Stimulated activated naive CD8-positive, alpha-beta T cell treated with anti-CD3 and anti-CD28 coated beads, Interleukin-15, Interleukin-2, amounts not matched to agents 100 U/mL and 50 U/mL, for 24 hours (primary cell): ENCODE measurements at regions not wholly inside any gene's neighbourhood (a gene's known extent, or its start where the extent isn't known, plus 50 kb on each side); places are given as distances from the start of the nearest gene placed in this dataset.
"Not testable (repeated sequence)": the region's sequence is repeated elsewhere in the genome, so short reads cannot be mapped to it uniquely, and the experiment has no call there.

Experiments used
- ATAC-seq: fragments of 150-1000 bp; cut with Tn5 transposase; one replicate; pipeline ENCODE4 v1.10.0; 2021
- DNase-seq: peaks from one replicate; pipeline ENCODE4 v3.0.0; 2021

GRCh38 chr9:30800421-30800820 is 1584.0 kb upstream of the ACO1 start:
- ATAC-seq (no peak), DNase-seq (no peak)

GRCh38 chr9:30812821-30813220 is 1571.6 kb upstream of the ACO1 start:
- DNase-seq (no peak), ATAC-seq (no peak)

GRCh38 chr9:30815585-30815984 is 1568.9 kb upstream of the ACO1 start:
- ATAC-seq: no peak
- no peak for DNase-seq

- ATAC-seq: no peak
- DNase-seq: no peak
These were observed 1539.3 kb upstream of the ACO1 start for GRCh38 chr9:30845136-30845535.

- DNase-seq: no peak
- ATAC-seq: no peak
These were observed 1537.8 kb upstream of the ACO1 start for GRCh38 chr9:30846651-30847050.

GRCh38 chr9:30851600-30851999 is 1532.8 kb upstream of the ACO1 start:
- ATAC-seq (no peak), DNase-seq (no peak)

- DNase-seq (no peak), ATAC-seq (no peak)
These were observed 1483.7 kb upstream of the ACO1 start for GRCh38 chr9:30900706-30901105.

- ATAC-seq (no peak), DNase-seq (no peak)
These were observed 1471.1 kb upstream of the ACO1 start for GRCh38 chr9:30913331-30913730.

- DNase-seq (no peak), ATAC-seq (no peak)
These were observed 1469.0 kb upstream of the ACO1 start for GRCh38 chr9:30915451-30915850.

- ATAC-seq (no peak), DNase-seq (no peak)
These were observed 1459.3 kb upstream of the ACO1 start for GRCh38 chr9:30925126-30925525.

GRCh38 chr9:30925635-30926034 is 1458.8 kb upstream of the ACO1 start:
- DNase-seq (no peak), ATAC-seq (no peak)

- ATAC-seq (no peak), DNase-seq (no peak)
These were observed 1456.4 kb upstream of the ACO1 start for GRCh38 chr9:30928045-30928444.

GRCh38 chr9:30932226-30932625 is 1452.2 kb upstream of the ACO1 start:
- no peak for DNase-seq
- ATAC-seq: no peak

GRCh38 chr9:30935730-30936129 is 1448.7 kb upstream of the ACO1 start:
- DNase-seq (no peak), ATAC-seq (no peak)

GRCh38 chr9:30937106-30937505 is 1447.3 kb upstream of the ACO1 start:
- no peak for ATAC-seq
- no peak for DNase-seq

- not testable (repeated sequence) for ATAC-seq, DNase-seq
These were observed 1441.6 kb upstream of the ACO1 start for GRCh38 chr9:30942852-30943251.

GRCh38 chr9:30943446-30944224 is 1440.8 kb upstream of the ACO1 start:
- ATAC-seq (no peak), DNase-seq (no peak)

- DNase-seq (no peak), ATAC-seq (no peak)
These were observed 1440.2 kb upstream of the ACO1 start for GRCh38 chr9:30944225-30944569.

- ATAC-seq (no peak), DNase-seq (no peak)
These were observed 1439.6 kb upstream of the ACO1 start for GRCh38 chr9:30944741-30945280.

GRCh38 chr9:30964332-30964731 is 1420.1 kb upstream of the ACO1 start:
- no peak for DNase-seq
- ATAC-seq: no peak

GRCh38 chr9:30967476-30967875 is 1417.0 kb upstream of the ACO1 start:
- no peak for ATAC-seq

GRCh38 chr9:30970186-30970585 is 1414.3 kb upstream of the ACO1 start:
- no peak for ATAC-seq
- DNase-seq: no peak

More at GRCh38 chr9:30967476-30967875, 1417.0 kb upstream of the ACO1 start:
- no peak for DNase-seq

- no peak for ATAC-seq
These were observed 1413.6 kb upstream of the ACO1 start for GRCh38 chr9:30970812-30971211.

GRCh38 chr9:30972654-30973053 is 1411.8 kb upstream of the ACO1 start:
- DNase-seq: no peak
- no peak for ATAC-seq

More at GRCh38 chr9:30970812-30971211, 1413.6 kb upstream of the ACO1 start:
- DNase-seq: no peak
